Hippocampal formation (tissue), 2 donors: ENCODE measurements at regions not wholly inside any gene's neighbourhood (a gene's known extent, or its start where the extent isn't known, plus 50 kb on each side); places are given as distances from the start of the nearest gene placed in this dataset.
"Not testable (repeated sequence)": the region's sequence is repeated elsewhere in the genome, so short reads cannot be mapped to it uniquely, and the experiment has no call there.

Experiments
- DNase-seq, 2 donors: peaks; one replicate each; lab custom pipeline; 2025; lab: John Stamatoyannopoulos, UW

GRCh38 chr13:21913010-21913409 lies 242.1 kb downstream of the FGF9 start:
- DNase-seq, result no peak

GRCh38 chr13:21917086-21918015 lies 246.5 kb downstream of the FGF9 start:
- DNase-seq, result no peak

GRCh38 chr13:21920802-21921201 lies 249.9 kb downstream of the FGF9 start:
- not testable (repeated sequence) for DNase-seq

GRCh38 chr13:21924958-21925357 lies 254.1 kb downstream of the FGF9 start:
- no peak for DNase-seq

- no peak for DNase-seq
These were observed 254.8 kb downstream of the FGF9 start for GRCh38 chr13:21925720-21926119.

- no peak for DNase-seq
These were observed 258.5 kb downstream of the FGF9 start for GRCh38 chr13:21929400-21929799.

GRCh38 chr13:21930536-21930935 lies 259.7 kb downstream of the FGF9 start:
- DNase-seq, result no peak

- DNase-seq, result no peak
These were observed 261.7 kb downstream of the FGF9 start for GRCh38 chr13:21932578-21932977.

GRCh38 chr13:21932996-21933395 lies 262.1 kb downstream of the FGF9 start:
- no peak for DNase-seq

GRCh38 chr13:21934284-21934683 lies 263.4 kb downstream of the FGF9 start:
- no peak for DNase-seq

GRCh38 chr13:21936674-21937073 lies 265.8 kb downstream of the FGF9 start:
- no peak for DNase-seq

GRCh38 chr13:21938168-21938567 lies 267.3 kb downstream of the FGF9 start:
- DNase-seq, result no peak

- no peak for DNase-seq
These were observed 267.8 kb downstream of the FGF9 start for GRCh38 chr13:21938636-21939035.

- no peak for DNase-seq
These were observed 271.2 kb downstream of the FGF9 start for GRCh38 chr13:21942061-21942460.

GRCh38 chr13:21944610-21945009 lies 273.7 kb downstream of the FGF9 start:
- DNase-seq, result no peak

- DNase-seq, result no peak
These were observed 274.3 kb downstream of the FGF9 start for GRCh38 chr13:21945195-21945594.

GRCh38 chr13:21946964-21947363 lies 276.1 kb downstream of the FGF9 start:
- no peak for DNase-seq

GRCh38 chr13:21948769-21949474 lies 278.0 kb downstream of the FGF9 start:
- DNase-seq, result no peak

GRCh38 chr13:21949818-21950429 lies 279.1 kb downstream of the FGF9 start:
- DNase-seq, result no peak

GRCh38 chr13:21956666-21957065 lies 285.8 kb downstream of the FGF9 start:
- no peak for DNase-seq

GRCh38 chr13:21957833-21958232 lies 287.0 kb downstream of the FGF9 start:
- DNase-seq, result no peak

GRCh38 chr13:21960108-21960507 lies 289.2 kb downstream of the FGF9 start:
- no peak for DNase-seq

- no peak for DNase-seq
These were observed 293.8 kb downstream of the FGF9 start for GRCh38 chr13:21964686-21965085.
